IMR-90 (cell line): ENCODE measurements at regions not wholly inside any gene's neighbourhood (a gene's known extent, or its start where the extent isn't known, plus 50 kb on each side); places are given as distances from the start of the nearest gene placed in this dataset.

Experiments used
- ATAC-seq: fragments of 200-7000 bp; cut with Tn5 transposase; 2 replicates; pipeline ENCODE4 v1.9.1; 2020; ENCODE audit warnings: low read depth, mild to moderate bottlenecking, moderate library complexity
- BruUV-seq: library from RNA; stranded (reverse); fragments of 400-500 nt; replicated peaks from 2 replicates; lab custom pipeline; 2021; lab: Mats Ljungman, UMichigan
- CTCF ChIA-PET: fragments of 300-600 bp; formaldehyde crosslinking; extraction: SDS; loops from one replicate; lab custom pipeline; 2021; ENCODE audit warnings: antibody characterized with exemption; lab: Yijun Ruan, JAX
- POLR2A ChIA-PET: fragments of 300-600 bp; sonication (Branson Sonifier 250); formaldehyde crosslinking; loops from one replicate; lab custom pipeline; 2022; ENCODE audit warnings: antibody characterized with exemption; ENCODE audit not compliant: unreplicated experiment; lab: Charles Lee
- DNase-seq: peaks from one replicate; pipeline ENCODE4 v3.0.0; 2013
- H2AFZ ChIP-seq: replicated peaks from 2 replicates; pipeline ENCODE3; 2013; ENCODE audit warnings: low read length, mild to moderate bottlenecking; ENCODE audit not compliant: poor library complexity
- H2AK5ac ChIP-seq: 2 replicates; pipeline ENCODE4 v1.6.1; 2013; ENCODE audit warnings: low read depth, low read length, inconsistent platforms
- H2AK9ac ChIP-seq: replicated peaks from 2 replicates; pipeline ENCODE3; 2013; ENCODE audit warnings: mild to moderate bottlenecking, low read depth, low read length, moderate library complexity; ENCODE audit not compliant: poor library complexity
- H2BK120ac ChIP-seq: 2 replicates; pipeline ENCODE4 v1.6.1; 2013; ENCODE audit warnings: low read depth, low read length, inconsistent platforms
- H2BK15ac ChIP-seq: 3 replicates; pipeline ENCODE4 v1.6.1; 2013; ENCODE audit warnings: low read depth, low read length, inconsistent platforms
- H2BK20ac ChIP-seq: 2 replicates; pipeline ENCODE4 v1.6.1; 2013; ENCODE audit warnings: low read depth, mild to moderate bottlenecking, inconsistent platforms, low read length, moderate library complexity
- H2BK5ac ChIP-seq: 2 replicates; pipeline ENCODE4 v1.6.1; 2013; ENCODE audit warnings: mild to moderate bottlenecking, low read depth, low read length, inconsistent platforms; ENCODE audit not compliant: poor library complexity, severe bottlenecking
- H3K14ac ChIP-seq: replicated peaks from 2 replicates; pipeline ENCODE4 v1.6.1; 2013; ENCODE audit warnings: low read depth, low read length, inconsistent platforms
- H3K18ac ChIP-seq: 2 replicates; pipeline ENCODE4 v1.6.1; 2013; ENCODE audit warnings: low read depth, low read length, control low read depth
- H3K23ac ChIP-seq: 2 replicates; pipeline ENCODE4 v1.6.1; 2013; ENCODE audit warnings: low read depth, low read length, inconsistent platforms
- H3K27ac ChIP-seq: 2 replicates; pipeline ENCODE4 v1.5.1; 2013; ENCODE audit warnings: mild to moderate bottlenecking, control low read depth, low read length; ENCODE audit not compliant: insufficient read depth
- H3K27me3 ChIP-seq: 2 replicates; pipeline ENCODE4 v1.6.1; 2013; ENCODE audit warnings: low read length; ENCODE audit not compliant: control insufficient read depth, insufficient read depth
- H3K36me3 ChIP-seq: 2 replicates; pipeline ENCODE4 v1.6.1; 2013; ENCODE audit warnings: low read length, mixed read lengths; ENCODE audit not compliant: control insufficient read depth, insufficient read depth
- H3K4ac ChIP-seq: 2 replicates; pipeline ENCODE4 v1.6.1; 2013; ENCODE audit warnings: low read depth, low read length, inconsistent platforms
- H3K4me1 ChIP-seq: 2 replicates; pipeline ENCODE4 v1.6.1; 2013; ENCODE audit warnings: low read length, mixed read lengths; ENCODE audit not compliant: control insufficient read depth, insufficient read depth
- H3K4me2 ChIP-seq: 2 replicates; pipeline ENCODE4 v1.6.1; 2013; ENCODE audit warnings: low read depth, mild to moderate bottlenecking, control low read depth, low read length, moderate library complexity
- H3K4me3 ChIP-seq: 2 replicates; pipeline ENCODE4 v1.5.1; 2013; ENCODE audit warnings: low read depth, mild to moderate bottlenecking, control low read depth, low read length, moderate library complexity; ENCODE audit not compliant: insufficient read depth
- H3K56ac ChIP-seq: 2 replicates; pipeline ENCODE4 v1.6.1; 2013; ENCODE audit warnings: low read length, inconsistent platforms; ENCODE audit not compliant: insufficient read depth; ENCODE audit errors: extremely low read depth
- H3K79me1 ChIP-seq, 2 experiments: 2 replicates each; pipeline ENCODE4 v1.6.1; 2013; ENCODE audit warnings: low read length in 2 of 2, inconsistent platforms in 1 of 2, low read depth in 1 of 2
- H3K9ac ChIP-seq: 2 replicates; pipeline ENCODE4 v1.6.1; 2013; ENCODE audit warnings: low read depth, low read length, control low read depth
- H3K9me1 ChIP-seq: 2 replicates; pipeline ENCODE4 v1.6.1; 2013; ENCODE audit warnings: low read length, inconsistent platforms; ENCODE audit not compliant: insufficient read depth
- H3K9me3 ChIP-seq: 2 replicates; pipeline ENCODE4 v1.6.1; 2013; ENCODE audit warnings: low read length; ENCODE audit not compliant: control insufficient read depth, insufficient read depth
- H4K20me1 ChIP-seq: 2 replicates; pipeline ENCODE4 v1.6.1; 2013; ENCODE audit warnings: low read length, inconsistent platforms; ENCODE audit not compliant: insufficient read depth
- H4K5ac ChIP-seq: 2 replicates; pipeline ENCODE4 v1.6.1; 2013; ENCODE audit warnings: mild to moderate bottlenecking, low read depth, low read length, control low read depth
- H4K8ac ChIP-seq, 2 experiments: 2 replicates each; pipeline ENCODE4 v1.6.1; 2013; ENCODE audit warnings: low read depth in 2 of 2, low read length in 2 of 2, control low read depth in 1 of 2, inconsistent platforms in 1 of 2
- H4K91ac ChIP-seq: 2 replicates; pipeline ENCODE4 v1.6.1; 2013; ENCODE audit warnings: low read depth, low read length, inconsistent platforms; ENCODE audit not compliant: insufficient read depth
- CHD1 ChIP-seq: IDR thresholded peaks from 2 replicates; pipeline ENCODE4 v1.6.1; 2012; ENCODE audit warnings: low read depth, low read length, improper control_type of control experiment
- FOS ChIP-seq: fragments of 150-350 bp; IDR thresholded peaks from 2 replicates; pipeline ENCODE4 v1.6.1; 2016; ENCODE audit warnings: low read depth, low read length
- MAFK ChIP-seq: IDR thresholded peaks from 2 replicates; pipeline ENCODE4 v1.6.1; 2012; ENCODE audit warnings: low read depth, low read length, improper control_type of control experiment
- NFE2L2 ChIP-seq: fragments of 150-350 bp; IDR thresholded peaks from 2 replicates; pipeline ENCODE4 v1.6.1; 2016; ENCODE audit warnings: low read depth, mild to moderate bottlenecking, low read length
- POLR2A ChIP-seq: IDR thresholded peaks from 2 replicates; pipeline ENCODE4 v1.6.1; 2012; ENCODE audit warnings: mild to moderate bottlenecking, low read depth, low read length
- dilution Hi-C: fragments of 300-500 bp; cut with HindIII; formaldehyde crosslinking; loops from one replicate; pipeline ENCODE4 v1.14.3; 2018; ENCODE audit warnings: low sequenced_read_pairs; ENCODE audit not compliant: unreplicated experiment
- in situ Hi-C: fragments of 300-500 bp; cut with MboI; formaldehyde crosslinking; loops from 3 replicates; pipeline ENCODE4 v1.14.3; 2019; ENCODE audit warnings: low sequenced_read_pairs, inconsistent platforms, mixed read lengths
- intact Hi-C: fragments of 100-400 bp; cut with micrococcal nuclease; formaldehyde crosslinking; loops from 2 replicates; pipeline ENCODE4 v1.10.0; 2022

DNA sequence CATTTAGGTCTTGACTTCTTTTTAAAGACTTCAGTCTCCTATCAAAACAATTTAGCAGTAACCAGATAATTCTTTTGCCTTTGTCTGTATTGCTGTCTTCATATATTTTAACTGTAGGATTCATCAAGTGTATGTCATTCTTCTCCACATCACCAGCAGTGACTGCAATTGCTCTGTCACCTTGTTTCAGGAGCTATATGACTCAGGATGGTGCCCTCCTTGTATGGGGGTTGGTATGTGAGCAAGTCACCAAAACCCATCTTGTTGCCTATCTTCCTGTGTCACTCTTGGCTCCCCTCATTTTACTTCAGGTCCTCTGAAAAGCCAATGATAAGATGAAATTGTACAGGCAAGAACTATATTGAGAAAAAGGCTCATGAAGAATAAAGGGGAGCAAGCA, 256.9 kb upstream of the LUZP2 start:
- H2AK9ac ChIP-seq: no peak overlapping the region
- H3K79me1 ChIP-seq: no peaks in the 10 kb centered on the region
- intact Hi-C loops: loop anchor here (5.0 kb wide), 3 partner anchors 158 to 1363 kb away; no protein-coding TSS in a partner anchor
- peaks cover 4% of the 10 kb centered on the region for H3K4me1 ChIP-seq
- peak overlapping the region; percentile 63; the same call in 1 of the 2 replicates for H3K18ac ChIP-seq
- peak overlapping the region; percentile 59; the same call in 1 of the 2 replicates for H2BK20ac ChIP-seq
- H2AFZ ChIP-seq: no peak overlapping the region
- peak overlapping the region; percentile 39; the same call in 1 of the 2 replicates for H3K23ac ChIP-seq
- no peaks in the 10 kb centered on the region for H3K36me3 ChIP-seq
- DNase-seq (no peak), ATAC-seq (no peak)
- H3K27me3 ChIP-seq: no peaks in the 10 kb centered on the region
- no TSS peak for BruUV-seq
- no peak overlapping the region for H3K56ac ChIP-seq
- H3K27ac ChIP-seq: no peak overlapping the region
- peak overlapping the region; percentile 71 for H4K91ac ChIP-seq
- H3K14ac ChIP-seq: peak overlapping the region; percentile 41; the same call in 1 of the 2 replicates
- in situ Hi-C loops: loop anchor here (25.0 kb wide), 1 partner anchor 1128 kb away; no protein-coding TSS in a partner anchor
- ChIA-PET POLR2A (no interaction called here), CTCF (interaction anchor here (0.5 kb wide), 1 partner anchor 1202 kb away, joined by 3 read pairs; no protein-coding TSS in a partner anchor)
- H3K4me3 ChIP-seq: no peak overlapping the region
- peak overlapping the region; percentile 64 for H3K4ac ChIP-seq
- TF ChIP-seq POLR2A: no peak
- no peak for TF ChIP-seq CHD1
- no peak for TF ChIP-seq NFE2L2
- no peak for TF ChIP-seq MAFK
- TF ChIP-seq FOS: no peak
- H4K5ac ChIP-seq: no peak overlapping the region
- H3K4me2 ChIP-seq: no peak overlapping the region
- H4K8ac ChIP-seq: peak overlapping the region; percentile 30 to 53; a peak in 1 of 4 replicates
- H3K9me3 ChIP-seq: no peaks in the 10 kb centered on the region
- H3K9ac ChIP-seq: no peak overlapping the region
- peak overlapping the region; percentile 92; the same call in 1 of the 2 replicates for H2AK5ac ChIP-seq
- H2BK15ac ChIP-seq: peak overlapping the region; percentile 85; the same call in 2 of the 3 replicates
- no peak overlapping the region for H2BK5ac ChIP-seq
- peak overlapping the region; percentile 55 for H2BK120ac ChIP-seq
- no peaks in the 10 kb centered on the region for H4K20me1 ChIP-seq
- dilution Hi-C loops: no loop called here
- peaks cover 5% of the 10 kb centered on the region; the same call in 1 of the 2 replicates for H3K9me1 ChIP-seq
